ENCODE measurements at regions not wholly inside any gene's neighbourhood (a gene's known extent, or its start where the extent isn't known, plus 50 kb on each side); places are given as distances from the start of the nearest gene placed in this dataset.

DNA sequence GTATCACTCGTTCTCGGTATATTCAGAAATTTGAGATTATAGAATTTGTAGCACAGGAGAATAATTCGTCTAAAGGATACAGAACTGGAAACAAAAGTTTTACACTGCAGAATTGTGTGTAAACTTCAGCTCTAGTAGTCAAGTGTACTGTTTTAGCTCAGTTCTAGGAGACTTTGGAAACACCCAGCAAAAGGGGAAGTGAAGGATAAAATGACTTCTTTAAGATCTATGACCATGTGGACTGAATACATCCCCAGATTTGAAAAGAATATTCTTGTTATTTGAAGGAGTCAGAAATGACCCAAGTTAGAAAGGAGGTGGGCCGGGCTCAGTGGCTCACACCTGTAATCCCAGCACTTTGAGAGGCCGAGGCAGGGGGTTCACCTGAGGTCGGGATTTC lies 174.0 kb upstream of the FOXQ1 start:
- TF ChIP-seq CTCF (IDR thresholded peaks at IDR 0.05): no peak
- TF ChIP-seq EP300 (IDR thresholded peaks at IDR 0.05): no peak

All from tibial nerve (tissue), 4 donors.